H1 (cell line): ENCODE measurements at regions not wholly inside any gene's neighbourhood (a gene's known extent, or its start where the extent isn't known, plus 50 kb on each side); places are given as distances from the start of the nearest gene placed in this dataset.

Experiments used
- CTCF ChIA-PET: fragments of 300-600 bp; sonication (Branson Sonifier 250); formaldehyde crosslinking; loops from one replicate; lab custom pipeline; 2021; ENCODE audit not compliant: partially characterized antibody; lab: Charles Lee
- POLR2A ChIA-PET: fragments of 300-600 bp; sonication (Branson Sonifier 250); formaldehyde crosslinking; loops from one replicate; lab custom pipeline; 2021; ENCODE audit warnings: inconsistent platforms; ENCODE audit not compliant: partially characterized antibody; lab: Charles Lee
- DNase-seq, 2 experiments: peaks; one replicate each; pipeline versions ENCODE4 v3.0.0 to v3.0.0-alpha.2; 2010 to 2022; ENCODE audit warnings: low spot score in 2 of 2, low read depth in 1 of 2, mixed read lengths in 1 of 2
- FAIRE-seq: peaks from 2 replicates; lab custom pipeline; 2011; peaks lifted over from hg19 to GRCh38; lab: Jason Lieb, UNC
- H2AFZ ChIP-seq: 2 replicates; pipeline ENCODE4 v1.8.1; 2012; ENCODE audit warnings: low read length, inconsistent platforms
- H2AK5ac ChIP-seq: 2 replicates; pipeline ENCODE4 v1.6.1; 2013; ENCODE audit warnings: low read depth, low read length
- H2BK120ac ChIP-seq: replicated peaks from 2 replicates; pipeline ENCODE3; 2013; ENCODE audit warnings: low read depth, low read length, inconsistent platforms
- H2BK12ac ChIP-seq: 2 replicates; pipeline ENCODE4 v1.6.1; 2013; ENCODE audit warnings: low read depth, low read length
- H2BK15ac ChIP-seq: 2 replicates; pipeline ENCODE4 v1.6.1; 2013; ENCODE audit warnings: low read length
- H2BK20ac ChIP-seq: 2 replicates; pipeline ENCODE4 v1.6.1; 2013; ENCODE audit warnings: low read length
- H2BK5ac ChIP-seq: 2 replicates; pipeline ENCODE4 v1.6.1; 2013; ENCODE audit warnings: low read depth, low read length
- H3K14ac ChIP-seq: 2 replicates; pipeline ENCODE4 v1.6.1; 2013; ENCODE audit warnings: inconsistent platforms; ENCODE audit not compliant: insufficient read length
- H3K18ac ChIP-seq: 2 replicates; pipeline ENCODE4 v1.6.1; 2013; ENCODE audit warnings: low read length; ENCODE audit errors: extremely low read depth
- H3K23ac ChIP-seq: 2 replicates; pipeline ENCODE4 v1.6.1; 2013; ENCODE audit warnings: inconsistent platforms; ENCODE audit not compliant: insufficient read length
- H3K23me2 ChIP-seq: 2 replicates; pipeline ENCODE4 v1.6.1; 2013; ENCODE audit warnings: low read depth, low read length
- H3K27ac ChIP-seq: 2 replicates; pipeline ENCODE4 v1.6.1; 2011; ENCODE audit warnings: low read depth, low read length, inconsistent platforms
- H3K27me3 ChIP-seq, 4 experiments: replicated peaks in 1 of 4; 1 replicate in 1 of 4; 2 replicates in 3 of 4; pipeline versions ENCODE4 v1.6.1 to v1.8.1; 2011 to 2013; ENCODE audit warnings: low read length in 3 of 4, mild to moderate bottlenecking in 3 of 4, inconsistent platforms in 2 of 4, mixed read lengths in 2 of 4, moderate library complexity in 1 of 4; ENCODE audit not compliant: control insufficient read depth in 3 of 4, insufficient read depth in 3 of 4; ENCODE audit errors: extremely low read depth in 1 of 4
- H3K36me3 ChIP-seq, 4 experiments: 2 replicates each; pipeline versions ENCODE4 v1.6.1 to v1.8.1; 2011 to 2013; ENCODE audit warnings: mild to moderate bottlenecking in 4 of 4, low read length in 3 of 4, moderate library complexity in 2 of 4, control low read depth in 1 of 4, inconsistent platforms in 1 of 4; ENCODE audit not compliant: insufficient read depth in 4 of 4, control insufficient read depth in 2 of 4
- H3K4ac ChIP-seq: replicated peaks from 2 replicates; pipeline ENCODE3; 2013; ENCODE audit warnings: low read length, low read depth, mixed read lengths, inconsistent platforms; ENCODE audit not compliant: insufficient read length
- H3K4me1 ChIP-seq, 4 experiments: replicated peaks in 1 of 4; 1 replicate in 1 of 4; 2 replicates in 3 of 4; pipeline versions ENCODE4 v1.6.1 to v1.8.1; 2011 to 2013; ENCODE audit warnings: low read length in 3 of 4, inconsistent platforms in 2 of 4, mixed read lengths in 1 of 4; ENCODE audit not compliant: insufficient read depth in 4 of 4, control insufficient read depth in 3 of 4
- H3K4me2 ChIP-seq, 2 experiments: 2 replicates each; pipeline versions ENCODE4 v1.6.1 to v1.8.1; 2011 to 2013; ENCODE audit warnings: low read depth in 2 of 2, low read length in 2 of 2, control low read depth in 1 of 2, inconsistent platforms in 1 of 2, mild to moderate bottlenecking in 1 of 2; ENCODE audit not compliant: insufficient read depth in 1 of 2
- H3K4me3 ChIP-seq, 4 experiments: fragments of 200-600, 300-600 bp in 1 of 4; sonication (generic), shearing (Covaris generic), sonication (Bioruptor Twin) in 1 of 4; 2 replicates each; pipeline versions ENCODE4 v1.5.1 to v1.8.1; 2011 to 2016; ENCODE audit warnings: low read length in 4 of 4, low read depth in 3 of 4, control low read depth in 2 of 4, inconsistent platforms in 2 of 4, mild to moderate bottlenecking in 2 of 4, mixed read lengths in 1 of 4, moderate library complexity in 1 of 4; ENCODE audit not compliant: insufficient read depth in 2 of 4; ENCODE audit errors: extremely low read depth in 1 of 4
- H3K56ac ChIP-seq: replicated peaks from 2 replicates; pipeline ENCODE3; 2013; ENCODE audit warnings: low read depth, mild to moderate bottlenecking, mixed read lengths, low read length, inconsistent platforms; ENCODE audit not compliant: insufficient read length
- H3K79me1 ChIP-seq: 2 replicates; pipeline ENCODE4 v1.6.1; 2013; ENCODE audit warnings: low read depth, low read length, control low read depth
- H3K79me2 ChIP-seq, 2 experiments: 2 replicates each; pipeline versions ENCODE4 v1.6.1 to v1.8.1; 2012 to 2013; ENCODE audit warnings: low read length in 2 of 2, mild to moderate bottlenecking in 2 of 2, inconsistent platforms in 1 of 2; ENCODE audit not compliant: insufficient read depth in 2 of 2, control insufficient read depth in 1 of 2
- H3K9ac ChIP-seq, 4 experiments: replicated peaks in 1 of 4; 1 replicate in 1 of 4; 2 replicates in 3 of 4; pipeline versions ENCODE4 v1.6.1 to v1.8.1; 2011 to 2013; ENCODE audit warnings: low read depth in 3 of 4, low read length in 3 of 4, control low read depth in 2 of 4, mild to moderate bottlenecking in 2 of 4, moderate library complexity in 2 of 4, inconsistent platforms in 1 of 4; ENCODE audit errors: extremely low read depth in 1 of 4
- H3K9me3 ChIP-seq, 2 experiments: 2 replicates each; pipeline versions ENCODE4 v1.6.1 to v1.8.1; 2012 to 2013; ENCODE audit warnings: mild to moderate bottlenecking in 2 of 2, moderate library complexity in 2 of 2, control low read depth in 1 of 2, inconsistent platforms in 1 of 2, low read depth in 1 of 2, low read length in 1 of 2, mixed read lengths in 1 of 2; ENCODE audit not compliant: insufficient read depth in 2 of 2
- H4K20me1 ChIP-seq, 2 experiments: replicated peaks in 1 of 2; 2 replicates each; pipeline versions ENCODE3 to v1.8.1; 2011 to 2013; ENCODE audit warnings: inconsistent platforms in 2 of 2, low read length in 2 of 2, mild to moderate bottlenecking in 1 of 2; ENCODE audit not compliant: insufficient read depth in 2 of 2, control insufficient read depth in 1 of 2
- H4K5ac ChIP-seq: 2 replicates; pipeline ENCODE4 v1.6.1; 2013; ENCODE audit warnings: low read length, low read depth, mixed read lengths, inconsistent platforms; ENCODE audit not compliant: insufficient read length
- H4K8ac ChIP-seq: 2 replicates; pipeline ENCODE4 v1.8.0; 2013; ENCODE audit warnings: mild to moderate bottlenecking, moderate library complexity, low read length, inconsistent platforms; ENCODE audit not compliant: insufficient read depth; ENCODE audit errors: extremely low read depth
- H4K91ac ChIP-seq: replicated peaks from 2 replicates; pipeline ENCODE3; 2013; ENCODE audit warnings: low read length, mixed read lengths, inconsistent platforms; ENCODE audit not compliant: insufficient read length
- ASH2L ChIP-seq: fragments of 200-600, 300-600 bp; sonication (generic); IDR thresholded peaks from one replicate; pipeline ENCODE4 v1.7.1; 2017; ENCODE audit warnings: low read length
- WGBS, 2 experiments: shearing (Covaris generic) in 1 of 2; methylation state at CpG; one replicate each; pipeline versions ENCODE4 v1.1.6 to v1.1.7; 2013 to 2015; ENCODE audit warnings: low lambda C conversion rate in 2 of 2, mixed read lengths in 2 of 2, inconsistent platforms in 1 of 2, low coverage in 1 of 2, missing lambda C conversion rate in 1 of 2; ENCODE audit not compliant: insufficient replicate concordance in 2 of 2, insufficient coverage in 1 of 2, insufficient read length in 1 of 2; ENCODE audit errors: extremely low coverage in 1 of 2, missing lambda C conversion rate in 1 of 2; 5-methylcytosine and 5-hydroxymethylcytosine counted together
- TF ChIP-seq, protein P1 (sequence below): IDR thresholded peaks from 2 replicates; pipeline ENCODE4 v1.6.1; 2011; ENCODE audit warnings: low read depth, mild to moderate bottlenecking, low read length; ENCODE audit not compliant: insufficient read depth
- TF ChIP-seq, protein P2 (sequence below): IDR thresholded peaks from 2 replicates; pipeline ENCODE4 v1.6.1; 2011; ENCODE audit warnings: low read length, improper control_type of control experiment

DNA sequence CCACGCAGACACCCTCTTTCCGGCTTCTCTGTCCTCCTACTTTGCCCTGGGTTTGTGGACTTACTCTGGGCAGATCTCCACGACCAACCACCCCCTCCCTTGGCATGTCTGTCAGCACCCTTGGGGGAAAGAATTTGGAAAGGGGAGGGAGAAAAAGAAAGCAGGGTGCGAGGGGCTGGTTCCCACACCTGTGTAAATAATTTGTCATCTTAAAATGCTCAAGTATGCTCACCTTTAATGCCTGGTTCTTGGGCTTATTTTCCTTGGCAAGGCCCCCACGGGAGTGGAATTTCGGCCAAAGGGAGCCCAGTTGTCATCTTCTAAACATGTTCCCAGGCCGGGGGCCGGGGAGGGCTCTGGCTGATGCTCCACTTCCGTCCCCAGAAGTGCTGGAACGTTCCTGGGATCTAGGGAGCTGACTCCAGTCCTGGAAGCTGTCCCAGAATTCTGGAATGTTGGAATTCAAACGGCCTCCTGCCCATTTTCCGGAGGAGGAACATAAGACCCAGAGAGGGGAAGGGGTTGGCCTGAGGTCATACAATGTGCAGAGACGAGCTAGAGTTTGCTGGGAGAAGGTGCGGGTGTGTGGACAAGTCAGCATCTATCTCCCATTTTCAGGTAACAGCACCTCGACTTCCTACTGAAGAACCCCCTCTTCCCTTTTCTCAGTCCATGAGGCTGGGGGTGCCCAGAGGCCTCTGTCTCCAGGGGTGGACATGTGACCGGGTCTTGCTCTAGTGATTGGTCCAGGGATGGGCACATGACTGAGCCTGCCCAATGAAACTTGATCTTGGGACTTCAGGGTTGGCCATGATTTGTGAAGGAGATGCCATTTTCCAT is 122.3 kb downstream of the CEBPB start:
- Histone ChIP-seq H3K23me2 (no peaks in the 10 kb centered on the region), H3K4ac (no peak overlapping the region), H4K5ac (no peak overlapping the region), H3K18ac (no peak overlapping the region), H4K91ac (no peak overlapping the region), H2BK5ac (no peak overlapping the region), H3K9ac (no peak overlapping the region), H3K56ac (no peak overlapping the region), H2BK12ac (no peak overlapping the region), H2AK5ac (no peak overlapping the region), H3K4me3 (no peak overlapping the region), H3K14ac (no peak overlapping the region), H2BK15ac (0 out of 2 replicates have a peak overlapping the region, but pooled peaks have one; percentile 4), H2BK120ac (no peak overlapping the region), H3K27ac (no peak overlapping the region), H3K9me3 (no peaks in the 10 kb centered on the region), H3K27me3 (no peaks in the 10 kb centered on the region), H4K8ac (peak overlapping the region; percentile 59; the same call in 1 of the 2 replicates), H3K79me1 (no peaks in the 10 kb centered on the region), H3K4me2 (no peak overlapping the region), H3K23ac (no peak overlapping the region), H3K79me2 (no peaks in the 10 kb centered on the region), H2AFZ (no peak overlapping the region), H3K36me3 (no peaks in the 10 kb centered on the region), H3K4me1 (peaks cover 0 to 7% (median 3%) of the 10 kb centered on the region in 4 experiments; a peak in 4 of 7 replicates), H2BK20ac (no peak overlapping the region), H4K20me1 (no peaks in the 10 kb centered on the region)
- ChIA-PET POLR2A (interaction anchor here (0.7 to 2.0 kb wide), 2 partner anchors 16 to 846 kb away, joined by 3 to 6 read pairs; no protein-coding TSS in a partner anchor), CTCF (interaction anchor here (1.1 kb wide), 1 partner anchor 124 kb away, joined by 3 read pairs; no protein-coding TSS in a partner anchor)
- FAIRE-seq (no peak), DNase-seq (no peak)
- WGBS, 2 experiments, result 93% methylated on average over 16 of the region's 16 CpGs; no CpG with 5 or more reads in 1 of the 2 experiments
- no peak for TF ChIP-seq ASH2L
- TF ChIP-seq, protein P1, sequence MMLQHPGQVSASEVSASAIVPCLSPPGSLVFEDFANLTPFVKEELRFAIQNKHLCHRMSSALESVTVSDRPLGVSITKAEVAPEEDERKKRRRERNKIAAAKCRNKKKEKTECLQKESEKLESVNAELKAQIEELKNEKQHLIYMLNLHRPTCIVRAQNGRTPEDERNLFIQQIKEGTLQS, result peak; percentile 72
- TF ChIP-seq, protein P2, sequence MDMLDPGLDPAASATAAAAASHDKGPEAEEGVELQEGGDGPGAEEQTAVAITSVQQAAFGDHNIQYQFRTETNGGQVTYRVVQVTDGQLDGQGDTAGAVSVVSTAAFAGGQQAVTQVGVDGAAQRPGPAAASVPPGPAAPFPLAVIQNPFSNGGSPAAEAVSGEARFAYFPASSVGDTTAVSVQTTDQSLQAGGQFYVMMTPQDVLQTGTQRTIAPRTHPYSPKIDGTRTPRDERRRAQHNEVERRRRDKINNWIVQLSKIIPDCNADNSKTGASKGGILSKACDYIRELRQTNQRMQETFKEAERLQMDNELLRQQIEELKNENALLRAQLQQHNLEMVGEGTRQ, result peak; percentile 78
